Transverse colon (tissue), 3 donors: ENCODE measurements at regions not wholly inside any gene's neighbourhood (a gene's known extent, or its start where the extent isn't known, plus 50 kb on each side); places are given as distances from the start of the nearest gene placed in this dataset.

Source experiments
- POLR2A ChIP-seq: fragments of 450-650 bp; IDR thresholded peaks from one replicate; pipeline ENCODE4 v1.6.1; 2016; ENCODE audit warnings: antibody characterized with exemption, mild to moderate bottlenecking, moderate library complexity
- TF ChIP-seq, protein P1 (sequence below), 5 experiments: fragments of 200-600 bp in 3 of 5; fragments of 450-650 bp in 2 of 5; sonication (generic) in 3 of 5; IDR thresholded peaks; 1 replicate in 2 of 5; 2 replicates in 3 of 5; pipeline ENCODE4 v1.5.1; 2016 to 2017; ENCODE audit warnings: antibody characterized with exemption in 5 of 5, inconsistent platforms in 3 of 5, mild to moderate bottlenecking in 2 of 5, moderate library complexity in 1 of 5

DNA sequence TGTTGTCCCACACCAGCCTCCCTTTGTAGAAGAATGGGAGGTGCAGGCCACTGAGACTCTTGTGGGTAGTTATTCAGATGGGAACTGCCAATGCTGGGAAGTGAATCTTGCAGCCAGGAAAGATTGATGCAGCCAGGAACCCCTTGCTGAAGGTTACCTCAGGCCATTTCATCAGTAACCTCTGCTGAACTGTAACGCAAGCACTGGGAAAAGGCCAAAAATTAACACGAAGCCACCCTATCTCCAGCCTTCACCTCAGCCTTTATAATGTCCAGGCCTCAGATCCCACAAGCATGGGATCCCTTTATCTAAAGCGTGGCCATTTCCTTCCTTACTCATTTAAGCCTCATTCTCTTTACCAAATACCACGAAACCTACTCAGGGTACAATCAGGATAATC is 211.1 kb downstream of the SPTSSA start:
- TF ChIP-seq, protein P1, sequence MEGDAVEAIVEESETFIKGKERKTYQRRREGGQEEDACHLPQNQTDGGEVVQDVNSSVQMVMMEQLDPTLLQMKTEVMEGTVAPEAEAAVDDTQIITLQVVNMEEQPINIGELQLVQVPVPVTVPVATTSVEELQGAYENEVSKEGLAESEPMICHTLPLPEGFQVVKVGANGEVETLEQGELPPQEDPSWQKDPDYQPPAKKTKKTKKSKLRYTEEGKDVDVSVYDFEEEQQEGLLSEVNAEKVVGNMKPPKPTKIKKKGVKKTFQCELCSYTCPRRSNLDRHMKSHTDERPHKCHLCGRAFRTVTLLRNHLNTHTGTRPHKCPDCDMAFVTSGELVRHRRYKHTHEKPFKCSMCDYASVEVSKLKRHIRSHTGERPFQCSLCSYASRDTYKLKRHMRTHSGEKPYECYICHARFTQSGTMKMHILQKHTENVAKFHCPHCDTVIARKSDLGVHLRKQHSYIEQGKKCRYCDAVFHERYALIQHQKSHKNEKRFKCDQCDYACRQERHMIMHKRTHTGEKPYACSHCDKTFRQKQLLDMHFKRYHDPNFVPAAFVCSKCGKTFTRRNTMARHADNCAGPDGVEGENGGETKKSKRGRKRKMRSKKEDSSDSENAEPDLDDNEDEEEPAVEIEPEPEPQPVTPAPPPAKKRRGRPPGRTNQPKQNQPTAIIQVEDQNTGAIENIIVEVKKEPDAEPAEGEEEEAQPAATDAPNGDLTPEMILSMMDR (IDR thresholded peaks at IDR 0.05): no peak
- no peak for TF ChIP-seq POLR2A
